SK-N-MC (cell line): ENCODE measurements at regions not wholly inside any gene's neighbourhood (a gene's known extent, or its start where the extent isn't known, plus 50 kb on each side); places are given as distances from the start of the nearest gene placed in this dataset.

Source experiments
- EZH2 ChIP-seq: fragments of 200-600 bp; sonication (generic); IDR thresholded peaks from one replicate; pipeline ENCODE4 v1.6.1; 2017; ENCODE audit warnings: antibody characterized with exemption
- POLR2AphosphoS5 ChIP-seq: IDR thresholded peaks from 2 replicates; pipeline ENCODE4 v1.6.1; 2012; ENCODE audit warnings: mild to moderate bottlenecking, low read depth, low read length, borderline replicate concordance

GRCh38 chr4:153906231-153906630 lies 117.3 kb upstream of the SFRP2 start:
- TF ChIP-seq EZH2 (no peak), POLR2AphosphoS5 (no peak)
